Muscle layer of colon (tissue), 2 donors: ENCODE measurements at regions not wholly inside any gene's neighbourhood (a gene's known extent, or its start where the extent isn't known, plus 50 kb on each side); places are given as distances from the start of the nearest gene placed in this dataset.

Source experiments
- H3K27ac ChIP-seq: one replicate; pipeline ENCODE4 v1.7.0; 2013; ENCODE audit warnings: low read depth, mild to moderate bottlenecking, low read length, moderate library complexity
- H3K27me3 ChIP-seq, 2 donors: one replicate each; pipeline ENCODE4 v1.7.0; 2013; ENCODE audit warnings: low read length in 2 of 2, mild to moderate bottlenecking in 2 of 2; ENCODE audit not compliant: insufficient read depth in 2 of 2, control insufficient read depth in 1 of 2
- H3K36me3 ChIP-seq: one replicate; pipeline ENCODE4 v1.7.0; 2013; ENCODE audit warnings: mild to moderate bottlenecking, low read length; ENCODE audit not compliant: insufficient read depth
- H3K4me1 ChIP-seq: one replicate; pipeline ENCODE4 v1.7.0; 2013; ENCODE audit warnings: mild to moderate bottlenecking, low read length; ENCODE audit not compliant: insufficient read depth
- H3K4me3 ChIP-seq, 2 donors: one replicate each; pipeline ENCODE4 v1.7.0; 2013; ENCODE audit warnings: low read length in 2 of 2, low read depth in 1 of 2, mild to moderate bottlenecking in 1 of 2, moderate library complexity in 1 of 2
- H3K9ac ChIP-seq: one replicate; pipeline ENCODE4 v1.7.0; 2013; ENCODE audit warnings: low read length
- H3K9me3 ChIP-seq: one replicate; pipeline ENCODE4 v1.7.0; 2013; ENCODE audit warnings: mild to moderate bottlenecking, low read length
- donor health status: abdominal sarcoma.
- donor health status: Adenocarcinoma of cecum.

DNA sequence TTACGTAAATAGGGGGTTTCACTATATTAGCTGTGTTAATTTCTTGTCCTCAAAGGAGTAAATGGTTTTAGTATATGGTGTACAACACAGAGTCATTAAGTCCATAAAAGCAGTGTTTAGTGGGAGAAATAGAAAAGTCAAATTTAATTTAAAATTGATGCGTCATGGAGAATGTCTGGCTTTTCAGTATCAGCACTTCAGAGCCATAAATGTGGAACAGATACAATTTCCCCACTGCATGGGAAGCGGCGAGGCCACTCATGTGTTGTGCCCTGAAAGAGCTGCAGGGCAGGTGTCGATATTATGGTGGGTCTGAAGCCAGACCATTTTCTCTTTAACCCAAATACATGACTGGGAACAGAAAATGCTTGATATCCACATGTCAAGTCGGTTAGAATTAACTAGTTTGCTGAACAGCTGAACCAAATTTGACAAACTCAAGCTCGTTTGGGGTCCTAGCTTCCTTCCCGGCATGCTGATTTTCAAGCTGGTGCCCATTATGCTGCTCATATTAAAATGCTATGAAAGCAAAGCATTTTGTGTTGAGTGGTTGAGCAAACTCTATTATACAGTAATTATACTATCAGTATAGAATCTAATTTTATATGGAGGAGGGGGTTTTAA, 364.6 kb upstream of the TBL1XR1 start:
- H3K9ac ChIP-seq = no peak overlapping the region
- H3K4me1 ChIP-seq = peaks cover 7% of the 10 kb centered on the region
- no peaks in the 10 kb centered on the region for H3K36me3 ChIP-seq
- no peaks in the 10 kb centered on the region for H3K9me3 ChIP-seq
- no peaks in the 10 kb centered on the region for H3K27me3 ChIP-seq
- no peak overlapping the region for H3K4me3 ChIP-seq
- no peak overlapping the region for H3K27ac ChIP-seq

DNA sequence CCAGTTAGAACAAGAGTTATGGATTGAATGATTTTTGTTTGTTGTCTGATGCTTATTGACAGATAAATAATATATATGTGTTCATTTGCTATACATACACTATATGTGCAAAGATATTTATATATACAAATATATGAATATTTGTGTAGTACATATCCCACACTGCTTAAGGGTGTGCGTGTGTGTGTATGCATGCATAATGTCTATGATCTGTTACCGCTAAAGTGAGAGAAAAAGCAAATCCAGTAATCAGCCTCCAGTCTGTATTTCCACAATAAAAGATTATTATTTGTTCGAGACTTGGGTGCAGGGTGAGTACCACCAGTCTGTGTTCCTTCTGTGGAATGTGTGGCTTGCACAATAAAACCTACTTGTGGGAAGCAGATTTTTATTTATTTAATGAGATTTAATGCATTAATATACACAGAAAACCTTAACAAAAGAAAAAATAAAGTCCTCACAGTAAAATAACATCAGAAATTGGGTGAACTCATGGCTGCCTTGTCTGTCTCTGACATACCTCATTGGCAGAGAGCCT, 366.0 kb upstream of the TBL1XR1 start:
- no peak overlapping the region for H3K4me3 ChIP-seq
- no peak overlapping the region for H3K9ac ChIP-seq
- no peak overlapping the region for H3K27ac ChIP-seq
- H3K9me3 ChIP-seq = no peaks in the 10 kb centered on the region
- peaks cover 7% of the 10 kb centered on the region for H3K4me1 ChIP-seq
- H3K36me3 ChIP-seq = no peaks in the 10 kb centered on the region
- no peaks in the 10 kb centered on the region for H3K27me3 ChIP-seq

DNA sequence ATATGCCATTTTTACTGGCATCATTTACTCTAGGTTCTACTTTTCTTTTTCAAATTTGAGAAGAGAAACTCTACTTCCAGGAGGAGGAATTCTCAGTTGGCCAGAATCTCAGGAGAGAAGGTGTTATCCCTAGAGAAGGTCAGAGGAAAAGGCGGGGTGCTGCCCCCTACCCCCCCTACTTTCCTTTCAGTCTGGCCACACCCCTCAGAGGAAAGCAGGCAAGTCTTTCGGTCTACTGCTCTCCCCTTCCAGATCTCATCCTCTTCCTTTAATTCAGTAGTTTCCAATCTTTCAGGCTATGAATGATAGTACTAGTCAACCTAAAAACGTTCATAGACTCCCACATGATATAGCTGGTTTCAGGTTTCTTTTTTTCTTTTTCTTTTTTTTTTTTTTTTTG, 366.5 kb upstream of the TBL1XR1 start:
- H3K27ac ChIP-seq = peak overlapping the region; percentile 24
- peaks cover 7% of the 10 kb centered on the region for H3K4me1 ChIP-seq
- H3K4me3 ChIP-seq = no peak overlapping the region
- no peak overlapping the region for H3K9ac ChIP-seq
- H3K9me3 ChIP-seq = no peaks in the 10 kb centered on the region
- H3K36me3 ChIP-seq = no peaks in the 10 kb centered on the region
- H3K27me3 ChIP-seq = no peaks in the 10 kb centered on the region

DNA sequence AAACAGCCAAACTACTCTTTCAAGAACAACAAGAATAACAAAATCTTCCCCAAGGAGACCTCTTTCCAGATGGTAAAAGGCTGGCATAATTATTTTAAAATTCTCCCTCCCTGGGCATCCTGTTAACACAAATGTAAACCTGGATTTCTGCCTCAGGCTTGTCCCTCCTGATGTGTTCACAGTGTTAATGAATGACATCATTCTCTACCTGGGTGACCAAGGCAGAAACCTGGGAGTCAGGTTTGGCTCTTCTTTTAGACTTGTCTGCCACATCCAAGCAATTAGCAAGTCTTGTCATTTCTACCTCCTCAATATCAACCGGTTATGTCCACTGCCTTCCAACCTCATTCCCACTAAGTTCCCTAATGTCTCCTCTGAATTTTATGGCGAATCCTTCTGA, 368.7 kb upstream of the TBL1XR1 start:
- H3K9ac ChIP-seq = no peak overlapping the region
- no peak overlapping the region for H3K27ac ChIP-seq
- H3K27me3 ChIP-seq = no peaks in the 10 kb centered on the region
- no peaks in the 10 kb centered on the region for H3K36me3 ChIP-seq
- no peaks in the 10 kb centered on the region for H3K9me3 ChIP-seq
- H3K4me3 ChIP-seq = no peak overlapping the region
- peaks cover 7% of the 10 kb centered on the region for H3K4me1 ChIP-seq

DNA sequence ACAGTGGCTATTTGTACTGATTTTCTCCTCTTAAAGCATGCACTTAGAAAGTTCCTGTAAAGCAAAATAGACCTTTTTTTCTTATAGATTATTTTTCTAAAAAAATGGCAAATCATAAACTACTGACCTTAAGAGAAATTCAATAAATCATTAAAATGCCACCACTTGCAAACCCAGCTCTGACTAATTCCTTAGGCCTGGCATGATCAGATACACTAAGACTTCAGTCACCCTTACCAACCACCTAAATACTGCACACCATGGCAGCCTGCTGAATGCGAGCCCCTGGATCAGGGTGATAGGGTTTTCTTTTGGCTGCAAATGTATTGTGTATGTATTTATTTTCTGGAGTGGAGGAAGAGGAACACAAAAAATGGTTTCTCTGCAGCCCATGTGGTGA, 370.6 kb upstream of the TBL1XR1 start:
- no peak overlapping the region for H3K9ac ChIP-seq
- H3K27me3 ChIP-seq = no peaks in the 10 kb centered on the region
- H3K27ac ChIP-seq = no peak overlapping the region

DNA sequence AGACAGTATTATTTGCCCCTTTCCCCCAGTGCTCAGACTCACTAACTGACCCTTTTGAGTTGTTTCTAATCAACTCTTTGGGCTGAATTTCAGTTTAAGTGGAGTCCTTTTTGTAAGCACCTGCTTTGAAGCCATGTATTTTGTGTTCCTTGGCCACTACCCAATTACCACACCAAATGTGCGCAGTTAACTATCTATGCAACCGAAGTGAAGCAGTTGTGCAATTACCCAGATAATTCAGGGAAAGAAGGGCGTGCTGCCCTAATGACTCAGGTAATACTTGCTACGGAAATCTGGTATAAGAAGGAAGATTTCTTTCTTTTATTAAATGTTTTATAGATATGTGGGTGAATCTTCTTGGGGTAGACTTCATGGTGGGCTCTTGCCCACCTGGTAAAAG, 371.9 kb upstream of the TBL1XR1 start:
- Histone ChIP-seq H3K27ac (no peak overlapping the region), H3K4me1 (peaks cover 13% of the 10 kb centered on the region), H3K9me3 (no peaks in the 10 kb centered on the region), H3K9ac (no peak overlapping the region), H3K27me3 (no peaks in the 10 kb centered on the region), H3K4me3 (no peak overlapping the region), H3K36me3 (no peaks in the 10 kb centered on the region)

More for the DNA sequence above, 370.6 kb upstream of the TBL1XR1 start:
- Histone ChIP-seq H3K9me3 (no peaks in the 10 kb centered on the region), H3K4me3 (no peak overlapping the region), H3K4me1 (peaks cover 13% of the 10 kb centered on the region), H3K36me3 (no peaks in the 10 kb centered on the region)

DNA sequence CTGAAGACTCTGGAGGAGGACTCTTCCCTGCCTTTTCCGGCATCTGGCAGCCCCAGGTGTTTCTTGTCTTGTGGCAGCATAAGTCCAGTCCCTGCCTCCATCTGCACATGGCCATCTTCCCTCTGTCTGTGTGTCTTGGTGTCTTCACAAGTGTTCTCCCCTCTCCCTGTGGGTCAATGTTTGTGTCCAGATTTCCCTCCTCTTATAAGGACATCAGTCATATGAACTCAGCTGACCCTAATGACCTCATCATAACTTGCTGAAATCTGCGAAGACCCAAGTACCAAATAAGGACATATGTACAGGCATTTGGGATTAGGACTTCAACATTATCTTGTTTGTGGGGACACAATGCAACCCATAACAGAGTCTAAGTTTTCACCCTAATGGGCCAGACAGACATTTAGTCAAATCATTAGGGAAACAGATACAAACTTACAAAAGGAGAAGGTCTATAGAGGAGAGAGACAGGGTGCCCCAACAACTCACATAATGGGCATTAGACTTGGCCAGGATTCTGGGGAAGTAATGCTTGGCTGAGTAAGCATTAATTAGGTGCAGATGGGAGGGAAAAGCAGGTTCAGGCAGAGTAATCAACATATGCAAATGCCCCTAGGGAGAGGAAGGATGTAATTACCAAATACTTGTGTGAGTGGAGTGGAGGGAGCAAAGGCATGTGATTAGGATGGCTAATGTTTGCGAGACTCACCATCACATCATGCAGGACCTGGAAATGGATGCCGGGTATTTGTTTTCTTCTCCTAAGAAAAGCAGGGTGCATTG, 372.8 kb upstream of the TBL1XR1 start:
- Histone ChIP-seq H3K9me3 (no peaks in the 10 kb centered on the region), H3K9ac (no peak overlapping the region), H3K4me3 (no peak overlapping the region), H3K36me3 (no peaks in the 10 kb centered on the region), H3K27ac (no peak overlapping the region), H3K27me3 (no peaks in the 10 kb centered on the region), H3K4me1 (peaks cover 19% of the 10 kb centered on the region)

DNA sequence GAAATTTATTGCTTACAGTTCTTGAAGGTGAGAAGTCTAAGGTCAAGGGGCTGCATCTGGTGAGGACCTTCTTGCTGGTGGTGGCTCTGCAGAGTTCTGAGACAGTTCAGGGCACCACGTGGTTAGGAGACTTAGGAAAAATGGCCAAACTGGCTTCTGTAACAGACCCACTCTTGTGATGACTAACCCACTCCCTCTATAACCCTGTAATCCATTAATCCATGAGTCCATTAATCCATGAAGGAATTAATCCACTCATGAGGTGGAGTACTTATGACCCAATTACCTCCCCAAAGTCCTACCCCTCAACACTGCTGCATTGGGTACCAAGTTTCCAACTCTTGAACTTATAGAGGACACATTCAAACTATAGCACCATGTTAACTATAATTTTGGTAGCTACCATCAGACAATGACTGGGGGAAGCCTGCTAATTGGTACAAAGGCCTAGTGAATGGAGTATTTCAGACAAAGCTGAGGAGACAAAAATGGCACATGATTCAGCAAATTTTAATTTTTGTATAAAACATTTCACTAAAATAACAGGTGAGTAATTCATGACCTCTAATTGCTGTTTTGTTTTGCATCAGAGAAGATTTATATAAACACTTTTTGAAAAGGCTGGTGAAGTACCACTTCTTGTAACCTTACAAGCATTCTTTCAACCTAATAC, 374.1 kb upstream of the TBL1XR1 start:
- Histone ChIP-seq H3K27ac (no peak overlapping the region), H3K9me3 (no peaks in the 10 kb centered on the region), H3K4me1 (peaks cover 23% of the 10 kb centered on the region), H3K4me3 (no peak overlapping the region), H3K36me3 (no peaks in the 10 kb centered on the region), H3K27me3 (no peaks in the 10 kb centered on the region), H3K9ac (no peak overlapping the region)

DNA sequence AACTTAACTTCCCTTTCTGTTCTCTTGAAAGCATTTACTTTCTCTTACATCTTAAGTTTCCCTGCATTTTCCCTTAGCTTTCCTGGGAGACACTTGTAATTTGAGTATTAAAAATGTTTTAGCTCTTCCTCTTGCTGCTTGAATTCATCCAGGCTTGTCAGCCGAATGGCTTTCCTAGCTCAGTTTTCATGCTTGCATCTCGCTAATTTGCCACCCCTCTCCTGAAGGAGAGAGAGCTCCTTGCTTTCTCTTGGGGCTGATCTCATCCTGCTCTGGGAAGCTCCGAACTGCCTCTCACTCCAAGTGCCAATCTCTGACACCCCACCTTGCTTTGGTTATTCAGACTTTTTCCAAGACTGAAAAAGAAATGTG, 374.6 kb upstream of the TBL1XR1 start:
- no peak overlapping the region for H3K27ac ChIP-seq

DNA sequence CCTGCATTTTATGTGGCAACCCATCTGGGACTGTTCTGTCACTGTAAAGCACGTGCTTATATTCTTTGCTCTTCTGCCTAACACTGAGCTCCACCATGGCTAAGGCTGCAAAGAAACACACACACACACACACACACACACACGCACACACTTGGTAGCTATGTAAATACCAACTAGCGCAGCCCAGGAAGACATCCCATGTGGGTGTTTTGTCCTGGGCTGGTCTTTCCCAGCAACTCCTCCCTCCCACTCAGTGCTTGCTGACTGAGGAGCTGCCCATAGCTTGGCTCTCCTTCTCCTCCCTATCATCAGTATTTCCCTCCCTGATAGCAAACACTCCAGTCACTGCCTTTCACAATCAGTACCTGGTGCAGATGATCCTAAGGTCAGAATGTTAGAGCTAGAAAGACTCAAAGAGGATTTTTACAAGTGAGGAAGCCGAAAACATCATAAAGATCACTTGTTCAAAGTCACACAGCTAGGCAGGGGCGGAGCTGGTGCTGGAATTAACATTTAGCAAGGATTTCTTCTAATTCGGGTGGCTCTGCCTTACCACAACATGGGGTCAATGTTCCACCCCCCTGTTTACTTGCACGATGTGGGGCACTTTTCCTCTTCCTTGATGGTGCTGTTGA, 377.1 kb upstream of the TBL1XR1 start:
- Histone ChIP-seq H3K9me3 (no peaks in the 10 kb centered on the region), H3K27ac (no peak overlapping the region), H3K9ac (no peak overlapping the region), H3K36me3 (no peaks in the 10 kb centered on the region), H3K4me1 (peaks cover 24% of the 10 kb centered on the region), H3K27me3 (no peaks in the 10 kb centered on the region), H3K4me3 (no peak overlapping the region)

More for the DNA sequence above, 374.6 kb upstream of the TBL1XR1 start:
- Histone ChIP-seq H3K27me3 (no peaks in the 10 kb centered on the region), H3K4me3 (no peak overlapping the region), H3K9ac (no peak overlapping the region), H3K36me3 (no peaks in the 10 kb centered on the region), H3K9me3 (no peaks in the 10 kb centered on the region), H3K4me1 (peaks cover 24% of the 10 kb centered on the region)

DNA sequence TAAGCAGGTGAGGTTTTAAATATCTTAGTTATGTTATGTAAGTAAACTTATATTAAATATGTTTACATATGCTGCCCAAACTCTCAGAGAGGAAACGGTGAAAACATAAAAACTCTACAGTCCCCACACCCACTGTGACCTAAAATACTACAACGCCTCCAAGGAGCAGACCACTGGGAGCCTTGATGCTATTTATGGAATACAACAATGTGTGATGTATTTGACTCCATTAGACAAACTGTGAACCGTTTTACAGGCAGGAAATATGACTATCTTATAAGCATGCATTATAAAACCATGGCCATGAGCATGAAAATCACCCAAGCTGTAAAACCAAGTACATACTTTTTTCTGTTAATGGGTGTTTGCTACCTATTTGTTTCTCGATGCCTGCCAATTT, 379.5 kb upstream of the TBL1XR1 start:
- Histone ChIP-seq H3K9ac (no peak overlapping the region), H3K4me1 (peaks cover 24% of the 10 kb centered on the region), H3K9me3 (no peaks in the 10 kb centered on the region), H3K27me3 (no peaks in the 10 kb centered on the region), H3K36me3 (no peaks in the 10 kb centered on the region), H3K4me3 (no peak overlapping the region), H3K27ac (no peak overlapping the region)
